T1000 (cell line): ENCODE measurements at regions not wholly inside any gene's neighbourhood (a gene's known extent, or its start where the extent isn't known, plus 50 kb on each side); places are given as distances from the start of the nearest gene placed in this dataset.

Source experiments
- DNase-seq: peaks from one replicate; lab custom pipeline; 2025; ENCODE audit warnings: mixed read lengths; lab: John Stamatoyannopoulos, UW

GRCh38 chr5:53330491-53330890, 149.9 kb upstream of the FST start:
- no peak for DNase-seq

- DNase-seq = no peak
These were observed 149.0 kb upstream of the FST start for GRCh38 chr5:53331463-53331862.

DNA sequence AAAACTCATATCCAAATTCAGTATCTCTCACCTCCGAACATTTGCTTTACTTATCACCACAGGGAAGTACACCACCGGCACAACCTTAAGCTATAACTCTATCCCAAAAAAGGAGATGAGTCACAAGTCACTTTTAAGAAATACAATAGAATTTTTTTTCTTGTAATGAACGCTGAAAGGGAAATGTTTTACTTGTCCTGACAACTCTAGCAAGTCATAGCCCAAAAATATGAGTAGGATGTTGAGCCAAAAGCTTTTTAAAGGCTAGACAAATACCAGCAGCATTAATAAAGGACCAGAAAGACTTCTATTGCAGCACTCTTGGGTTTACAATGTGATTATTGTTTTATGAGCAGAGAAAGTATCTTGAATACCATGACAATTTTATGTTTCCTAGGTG, 147.3 kb upstream of the FST start:
- DNase-seq = no peak

DNA sequence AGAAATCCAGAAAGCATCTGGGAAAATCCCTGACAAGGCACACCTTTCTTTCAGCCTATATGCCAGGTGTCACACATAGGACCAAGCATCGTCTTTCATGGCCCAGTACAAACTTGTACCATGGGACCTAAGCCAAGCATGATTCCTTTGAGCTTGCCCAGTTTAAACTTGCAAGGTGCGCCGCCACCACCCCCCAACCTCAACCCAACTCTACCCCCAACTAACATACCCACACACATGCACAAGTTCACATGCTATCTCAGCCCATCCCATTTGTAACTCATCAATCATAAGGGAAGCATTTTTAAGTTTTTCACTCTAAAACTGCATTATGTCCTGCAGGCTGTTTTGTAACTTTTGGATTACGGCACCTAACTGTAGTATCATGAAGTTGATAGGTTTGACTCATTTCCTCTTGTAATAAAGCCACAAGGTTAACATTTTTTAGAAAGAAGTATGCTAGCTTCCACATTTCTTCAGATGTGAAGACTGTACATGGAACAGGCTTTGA, 145.9 kb upstream of the FST start:
- no peak for DNase-seq

GRCh38 chr5:53335115-53335514, 145.3 kb upstream of the FST start:
- no peak for DNase-seq

GRCh38 chr5:53337827-53338226, 142.6 kb upstream of the FST start:
- no peak for DNase-seq

GRCh38 chr5:53338971-53339370, 141.5 kb upstream of the FST start:
- no peak for DNase-seq

- DNase-seq = no peak
These were observed 140.4 kb upstream of the FST start for GRCh38 chr5:53339962-53340540.

DNA sequence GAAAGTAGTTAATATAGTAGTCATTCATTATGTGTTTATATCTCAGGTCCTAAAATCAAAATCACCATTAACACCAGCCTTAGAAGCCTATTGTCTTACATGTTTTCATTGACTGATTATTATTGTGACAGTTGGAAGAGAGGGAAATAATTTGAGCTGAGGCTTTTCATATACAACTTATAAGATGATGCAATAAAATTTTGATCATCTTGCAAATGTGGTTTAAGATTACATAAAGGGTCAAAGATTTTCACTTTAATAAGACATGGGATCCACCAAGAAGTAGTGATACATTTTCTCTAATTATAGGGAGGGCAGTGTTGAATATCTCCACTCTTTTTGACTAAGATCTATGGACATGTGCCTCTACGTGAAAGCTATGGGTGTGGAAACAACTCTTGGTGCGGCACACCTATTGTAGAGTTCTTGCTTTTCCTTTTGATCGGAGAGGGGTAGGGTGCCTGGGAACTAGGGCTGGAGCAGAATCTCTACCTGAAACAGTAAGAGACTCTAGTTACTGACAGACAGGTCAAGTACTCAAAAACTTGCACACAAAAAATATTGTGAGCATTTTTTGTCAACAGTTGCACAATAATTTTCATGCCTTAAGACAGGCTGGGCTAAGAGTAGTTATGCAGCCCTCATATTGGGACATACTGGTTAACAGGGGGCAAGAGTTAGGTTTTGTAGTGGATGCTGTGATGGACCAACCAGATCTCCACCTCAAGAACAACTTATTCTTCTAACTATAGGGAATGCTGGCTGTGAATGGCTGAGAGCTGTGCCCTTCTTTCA, 139.3 kb upstream of the FST start:
- no peak for DNase-seq

- DNase-seq = no peak
These were observed 138.2 kb upstream of the FST start for GRCh38 chr5:53342236-53342635.

DNA sequence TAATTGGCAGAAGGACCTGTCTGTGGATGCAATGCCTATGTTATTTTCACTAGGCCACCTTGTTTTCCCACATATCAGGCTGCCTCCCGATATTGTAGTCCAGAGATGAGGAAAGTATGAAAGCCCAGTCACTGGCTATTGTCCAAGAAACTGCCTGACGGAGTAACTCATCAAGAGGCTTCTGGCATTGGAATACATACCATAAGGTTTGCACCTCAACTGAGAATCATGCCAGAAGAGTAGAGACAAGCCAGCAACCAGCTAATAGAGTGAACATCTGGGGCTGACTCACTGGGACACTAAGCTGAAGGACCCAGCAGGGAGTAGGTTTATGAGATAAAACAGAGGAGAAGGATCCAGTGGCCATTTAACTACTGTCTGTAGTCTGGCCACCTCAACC, 137.2 kb upstream of the FST start:
- DNase-seq = peak; percentile 63

- DNase-seq = no peak
These were observed 130.1 kb upstream of the FST start for GRCh38 chr5:53350368-53350767.

GRCh38 chr5:53350991-53351770, 129.2 kb upstream of the FST start:
- DNase-seq = no peak

DNA sequence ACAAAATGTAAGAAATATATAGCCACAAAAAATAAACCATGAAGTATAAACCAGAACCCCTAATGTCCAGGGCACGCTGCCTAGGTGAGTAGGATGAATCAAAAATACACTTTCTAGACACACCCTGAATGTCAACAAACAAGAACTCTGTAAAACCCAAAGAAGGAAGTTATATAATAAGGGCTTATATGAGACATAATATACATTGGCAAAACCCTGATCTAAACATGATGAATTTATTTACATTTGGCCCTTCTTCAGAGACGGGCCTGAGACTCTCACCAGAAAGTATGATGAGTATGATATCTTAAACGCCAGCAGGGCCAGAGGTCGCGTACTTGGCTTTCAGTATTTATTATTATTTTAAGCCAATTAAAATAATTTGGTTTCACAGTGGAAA, 125.1 kb upstream of the FST start:
- no peak for DNase-seq

DNA sequence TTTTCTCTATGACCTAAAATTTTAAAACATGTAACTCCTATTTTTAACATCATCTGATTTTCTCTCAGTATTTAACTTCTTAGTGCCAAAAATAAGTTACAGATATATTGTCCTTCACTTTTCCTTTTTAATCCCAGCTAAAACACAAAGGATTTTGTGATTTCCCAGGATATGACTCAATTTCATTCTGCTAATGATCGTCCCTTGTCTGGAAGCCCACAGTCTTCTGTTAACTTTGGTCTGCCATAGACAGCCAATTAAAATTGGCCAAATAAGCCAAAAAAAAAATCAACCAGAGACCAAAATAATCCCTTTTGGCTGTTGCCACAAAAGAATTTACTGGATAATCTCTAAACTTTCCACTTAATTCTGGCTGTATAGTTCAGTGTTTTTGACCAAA, 124.5 kb upstream of the FST start:
- no peak for DNase-seq

DNA sequence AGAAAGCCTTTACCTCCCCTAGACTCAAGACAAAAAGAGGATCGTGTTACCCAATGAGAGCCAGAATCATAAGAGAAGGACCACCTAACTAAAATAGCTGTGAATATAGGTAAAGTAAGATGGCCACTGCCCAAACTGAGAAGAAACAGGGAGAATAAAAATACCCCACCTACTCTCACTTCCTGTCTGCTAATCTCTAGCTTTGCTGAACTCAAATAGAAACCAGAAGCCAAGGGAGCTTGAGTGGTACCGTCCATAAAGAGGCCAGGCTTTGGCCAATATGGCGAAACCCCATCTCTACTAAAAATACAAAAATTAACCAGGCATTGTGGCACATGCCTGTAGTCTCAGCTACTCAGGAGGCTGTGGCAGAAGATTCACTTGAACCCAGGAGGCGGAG, 123.0 kb upstream of the FST start:
- no peak for DNase-seq

DNA sequence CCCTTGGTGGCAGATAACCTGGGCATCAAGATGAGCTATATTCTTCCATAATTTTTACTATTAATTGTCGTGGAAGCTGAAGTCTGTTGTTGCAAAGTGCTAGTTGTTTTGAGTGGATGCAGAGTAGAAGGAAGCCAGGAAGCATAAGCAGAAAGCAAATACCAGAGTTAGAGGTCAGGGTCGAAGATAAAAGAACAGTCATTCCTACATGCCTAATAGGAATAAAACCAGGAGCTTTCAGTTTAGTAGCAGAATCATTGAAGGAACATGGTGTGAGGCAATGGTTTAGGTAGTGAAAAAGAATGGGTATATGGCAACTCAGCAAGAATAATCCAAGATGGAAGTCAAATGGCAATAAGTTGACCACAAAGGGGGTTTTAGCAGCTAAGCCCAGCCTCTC, 121.6 kb upstream of the FST start:
- no peak for DNase-seq

- no peak for DNase-seq
These were observed 120.4 kb upstream of the FST start for GRCh38 chr5:53359916-53360517.

GRCh38 chr5:53360811-53361210, 119.6 kb upstream of the FST start:
- no peak for DNase-seq

DNA sequence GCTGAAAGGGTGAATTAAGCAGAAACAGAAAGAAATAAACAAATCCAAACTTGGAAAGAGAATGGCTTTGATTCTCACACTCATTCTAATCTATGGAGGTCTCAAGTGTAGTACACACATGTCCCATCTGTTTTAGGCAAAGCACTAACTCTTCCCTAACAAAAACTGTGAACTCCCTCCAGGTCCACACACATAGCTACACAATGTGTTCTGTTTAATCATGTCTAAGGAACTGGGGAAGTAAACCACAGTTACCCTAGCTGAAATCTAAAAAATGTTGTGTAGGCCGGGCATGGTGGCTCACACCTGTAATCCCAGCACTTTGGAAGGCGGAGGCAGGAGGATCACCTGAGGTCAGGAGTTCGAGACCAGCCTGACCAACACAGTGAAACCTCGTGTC, 118.7 kb upstream of the FST start:
- no peak for DNase-seq

DNA sequence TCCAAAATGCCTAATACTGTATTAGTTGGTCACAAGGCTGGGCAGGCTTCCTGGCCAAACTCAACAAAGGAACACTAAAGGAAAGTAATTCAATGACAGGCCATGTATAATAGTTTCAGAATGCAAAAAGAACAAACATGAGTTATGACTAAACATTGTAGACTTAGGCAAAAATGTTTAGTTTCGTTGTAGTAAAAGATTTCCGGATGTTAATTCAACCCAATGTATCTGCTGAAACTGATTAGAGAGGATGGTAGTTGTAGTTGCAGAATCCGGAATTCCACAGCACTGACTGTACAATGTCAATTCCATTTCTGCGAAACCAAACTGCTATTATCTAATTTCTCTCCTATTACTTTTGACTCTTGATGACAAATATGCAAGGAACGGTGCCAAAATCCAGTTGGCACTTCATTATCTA, 117.9 kb upstream of the FST start:
- peak; percentile 32 for DNase-seq

- DNase-seq = no peak
These were observed 116.4 kb upstream of the FST start for GRCh38 chr5:53364061-53364460.

DNA sequence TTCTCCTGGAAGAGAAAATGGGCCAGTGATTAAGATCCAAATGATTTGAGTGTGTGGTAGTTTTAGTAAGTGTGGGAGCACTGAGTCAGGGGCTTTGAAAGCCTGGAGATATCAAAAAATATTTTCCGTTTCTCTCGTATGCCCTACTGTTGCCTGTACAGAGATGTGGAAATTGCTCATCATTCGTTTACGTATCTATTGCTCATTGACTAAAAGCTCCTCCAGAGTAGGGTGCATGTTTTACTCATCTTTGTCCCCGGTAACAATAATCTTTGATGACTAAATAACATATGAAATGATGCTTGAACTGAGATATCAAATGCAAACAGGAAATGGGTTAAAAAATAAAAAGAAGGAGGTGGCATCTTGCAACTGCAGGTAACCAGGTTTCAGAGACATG, 114.2 kb upstream of the FST start:
- no peak for DNase-seq
